ENCODE measurements at regions not wholly inside any gene's neighbourhood (a gene's known extent, or its start where the extent isn't known, plus 50 kb on each side); places are given as distances from the start of the nearest gene placed in this dataset.

DNA sequence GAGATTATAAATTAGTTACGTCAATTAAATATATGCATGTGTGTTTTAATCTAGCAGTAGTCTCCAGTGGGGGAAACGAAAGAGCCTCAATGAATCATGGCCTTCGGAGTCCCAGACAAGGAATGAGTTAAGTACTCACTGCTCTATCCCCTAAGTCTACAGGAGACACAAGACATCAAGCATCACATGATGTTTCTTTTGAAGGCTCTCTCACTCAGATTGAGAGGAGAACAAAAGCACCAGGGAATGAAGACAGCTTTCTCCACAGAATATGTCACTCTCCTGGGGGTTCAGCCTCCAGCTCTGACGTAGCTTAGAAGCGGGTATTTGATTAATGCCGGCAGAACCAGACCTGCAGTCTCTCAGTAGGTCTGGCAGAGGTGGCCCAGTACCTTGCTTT is 381.4 kb downstream of the ACTL7B start:
- Histone ChIP-seq H3K27ac (no peak overlapping the region), H3K4me1 (ENCODE audit: low read depth, poor library complexity, severe bottlenecking) (no peaks in the 10 kb centered on the region)

DNA sequence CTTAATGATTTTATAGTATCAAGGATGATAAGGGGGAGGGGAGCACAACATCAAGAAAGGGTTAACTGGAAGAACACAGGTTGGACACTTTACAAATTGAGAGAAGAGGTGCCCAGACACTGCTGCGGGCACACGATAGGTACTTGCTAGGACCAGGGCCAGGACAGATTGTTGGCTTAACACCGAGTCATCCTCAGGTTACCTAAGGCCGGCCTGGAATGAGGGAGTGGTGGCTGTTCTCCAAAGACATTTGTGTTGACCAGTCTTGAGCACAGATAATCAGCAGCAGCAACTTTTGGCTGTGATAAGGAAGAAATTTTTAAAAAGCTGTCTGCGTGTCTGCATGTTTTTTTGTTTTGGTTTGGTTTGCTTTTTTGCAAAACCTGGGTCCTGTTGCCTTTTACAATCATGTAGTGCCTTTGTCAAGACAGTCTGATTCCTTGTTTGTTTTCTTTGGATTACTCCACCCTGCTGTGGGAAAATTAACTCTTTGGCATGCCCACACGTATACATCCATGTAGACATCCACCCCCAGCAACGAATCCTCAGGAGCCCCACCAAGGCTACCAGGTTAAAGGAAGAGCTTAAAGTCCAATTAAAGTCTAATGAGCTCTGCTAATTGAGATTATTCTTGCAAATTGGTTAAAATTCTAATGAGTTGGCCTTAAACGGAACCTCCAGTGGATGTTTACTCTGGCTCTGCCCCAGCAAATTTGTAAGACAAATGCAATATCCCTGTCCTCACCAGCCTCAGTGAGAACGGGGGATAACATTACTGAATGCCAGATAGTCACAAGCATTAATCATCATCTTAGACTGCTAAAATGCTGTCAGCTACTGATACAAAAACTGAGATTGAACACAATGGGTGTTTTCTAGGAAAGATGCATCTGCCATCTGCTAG is 382.3 kb downstream of the ACTL7B start:
- TF ChIP-seq, protein P1, sequence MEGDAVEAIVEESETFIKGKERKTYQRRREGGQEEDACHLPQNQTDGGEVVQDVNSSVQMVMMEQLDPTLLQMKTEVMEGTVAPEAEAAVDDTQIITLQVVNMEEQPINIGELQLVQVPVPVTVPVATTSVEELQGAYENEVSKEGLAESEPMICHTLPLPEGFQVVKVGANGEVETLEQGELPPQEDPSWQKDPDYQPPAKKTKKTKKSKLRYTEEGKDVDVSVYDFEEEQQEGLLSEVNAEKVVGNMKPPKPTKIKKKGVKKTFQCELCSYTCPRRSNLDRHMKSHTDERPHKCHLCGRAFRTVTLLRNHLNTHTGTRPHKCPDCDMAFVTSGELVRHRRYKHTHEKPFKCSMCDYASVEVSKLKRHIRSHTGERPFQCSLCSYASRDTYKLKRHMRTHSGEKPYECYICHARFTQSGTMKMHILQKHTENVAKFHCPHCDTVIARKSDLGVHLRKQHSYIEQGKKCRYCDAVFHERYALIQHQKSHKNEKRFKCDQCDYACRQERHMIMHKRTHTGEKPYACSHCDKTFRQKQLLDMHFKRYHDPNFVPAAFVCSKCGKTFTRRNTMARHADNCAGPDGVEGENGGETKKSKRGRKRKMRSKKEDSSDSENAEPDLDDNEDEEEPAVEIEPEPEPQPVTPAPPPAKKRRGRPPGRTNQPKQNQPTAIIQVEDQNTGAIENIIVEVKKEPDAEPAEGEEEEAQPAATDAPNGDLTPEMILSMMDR (conservative IDR thresholded peaks at IDR 0.05; ENCODE audit: low read depth, low read length): no peak
- Histone ChIP-seq H3K27ac (no peak overlapping the region), H3K4me3 (IDR thresholded peaks at IDR 0.05; ENCODE audit: insufficient read depth, low read depth, low read length) (no peak overlapping the region), H3K9ac (no peak overlapping the region), H3K27me3 (ENCODE audit: insufficient read depth, low read depth) (no peaks in the 10 kb centered on the region), H4K20me1 (ENCODE audit: insufficient read depth) (no peaks in the 10 kb centered on the region), H3K4me1 (ENCODE audit: low read depth, poor library complexity, severe bottlenecking) (no peaks in the 10 kb centered on the region), H3K36me3 (ENCODE audit: insufficient read depth) (no peaks in the 10 kb centered on the region), H2AFZ (ENCODE audit: low read depth) (no peak overlapping the region), H3K4me2 (no peak overlapping the region), H3K79me2 (ENCODE audit: insufficient read depth, low read depth) (no peaks in the 10 kb centered on the region)

More for the DNA sequence above, 381.4 kb downstream of the ACTL7B start:
- Histone ChIP-seq H3K36me3 (ENCODE audit: insufficient read depth) (no peaks in the 10 kb centered on the region), H3K9ac (no peak overlapping the region), H2AFZ (ENCODE audit: low read depth) (no peak overlapping the region), H4K20me1 (ENCODE audit: insufficient read depth) (no peaks in the 10 kb centered on the region), H3K4me2 (no peak overlapping the region), H3K79me2 (ENCODE audit: insufficient read depth, low read depth) (no peaks in the 10 kb centered on the region), H3K4me3 (IDR thresholded peaks at IDR 0.05; ENCODE audit: insufficient read depth, low read depth, low read length) (no peak overlapping the region), H3K27me3 (ENCODE audit: insufficient read depth, low read depth) (no peaks in the 10 kb centered on the region)
- TF ChIP-seq, protein P1 (conservative IDR thresholded peaks at IDR 0.05; ENCODE audit: low read depth, low read length): no peak

DNA sequence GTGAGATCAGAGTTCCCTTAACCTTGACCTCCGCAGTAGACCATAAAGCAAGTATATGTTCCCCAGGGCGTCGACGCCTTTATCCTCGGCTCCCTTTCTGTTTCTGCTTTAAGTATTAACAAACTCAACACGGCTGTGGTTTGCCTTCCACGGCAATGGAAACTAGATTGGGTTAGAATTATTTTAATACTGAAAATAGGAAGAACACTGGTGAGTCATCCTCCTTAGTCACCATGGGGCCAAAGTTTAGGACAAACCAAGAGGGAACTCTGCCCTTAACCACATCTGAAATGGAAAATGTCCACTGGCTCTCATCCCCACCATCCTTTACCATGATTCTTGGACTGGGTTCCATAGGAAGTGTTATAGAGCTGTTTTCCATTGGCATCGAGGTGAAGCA is 386.1 kb downstream of the ACTL7B start:
- Histone ChIP-seq H3K4me3 (IDR thresholded peaks at IDR 0.05; ENCODE audit: insufficient read depth, low read depth, low read length) (no peak overlapping the region), H3K27ac (no peak overlapping the region), H3K36me3 (ENCODE audit: insufficient read depth) (no peaks in the 10 kb centered on the region), H3K4me2 (no peak overlapping the region), H3K4me1 (ENCODE audit: low read depth, poor library complexity, severe bottlenecking) (no peaks in the 10 kb centered on the region), H3K9ac (no peak overlapping the region), H2AFZ (ENCODE audit: low read depth) (no peak overlapping the region), H3K27me3 (ENCODE audit: insufficient read depth, low read depth) (no peaks in the 10 kb centered on the region), H3K79me2 (ENCODE audit: insufficient read depth, low read depth) (no peaks in the 10 kb centered on the region), H4K20me1 (ENCODE audit: insufficient read depth) (no peaks in the 10 kb centered on the region)
- TF ChIP-seq, protein P1 (conservative IDR thresholded peaks at IDR 0.05; ENCODE audit: low read depth, low read length): no peak

DNA sequence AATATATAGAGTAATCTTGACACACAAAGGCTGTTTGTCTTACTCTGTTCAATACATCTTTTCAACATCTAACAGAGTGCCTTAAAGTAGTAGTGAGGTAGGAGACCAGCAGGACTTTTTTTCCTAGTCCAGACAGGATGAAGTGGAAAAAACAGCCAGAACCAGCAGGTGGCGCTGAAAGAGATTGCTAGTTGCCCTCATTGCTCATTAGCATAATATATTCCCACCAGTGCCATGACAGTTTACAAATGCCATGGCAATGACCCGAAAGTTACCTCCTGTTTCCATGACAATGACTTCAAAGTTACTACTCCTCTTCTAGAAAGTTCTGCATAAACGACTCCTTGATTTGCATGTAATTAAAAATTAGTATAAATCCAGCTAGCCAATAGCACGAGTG is 387.4 kb downstream of the ACTL7B start:
- H3K36me3 ChIP-seq (ENCODE audit: insufficient read depth): no peaks in the 10 kb centered on the region
- H2AFZ ChIP-seq (ENCODE audit: low read depth): no peak overlapping the region
- no peaks in the 10 kb centered on the region for H3K4me1 ChIP-seq (ENCODE audit: low read depth, poor library complexity, severe bottlenecking)
- TF ChIP-seq, protein P1 (conservative IDR thresholded peaks at IDR 0.05; ENCODE audit: low read depth, low read length): peak; percentile 68
- no peaks in the 10 kb centered on the region for H3K27me3 ChIP-seq (ENCODE audit: insufficient read depth, low read depth)
- no peaks in the 10 kb centered on the region for H3K79me2 ChIP-seq (ENCODE audit: insufficient read depth, low read depth)
- H3K27ac ChIP-seq: no peak overlapping the region
- no peak overlapping the region for H3K4me2 ChIP-seq
- no peak overlapping the region for H3K4me3 ChIP-seq (IDR thresholded peaks at IDR 0.05; ENCODE audit: insufficient read depth, low read depth, low read length)
- H4K20me1 ChIP-seq (ENCODE audit: insufficient read depth): no peaks in the 10 kb centered on the region
- no peak overlapping the region for H3K9ac ChIP-seq

Data from KMS-11 (cell line).